MM.1S (cell line): ENCODE measurements at regions not wholly inside any gene's neighbourhood (a gene's known extent, or its start where the extent isn't known, plus 50 kb on each side); places are given as distances from the start of the nearest gene placed in this dataset.

Experiments
- DNase-seq: peaks from one replicate; pipeline ENCODE4 v3.0.0-alpha.2; 2015
- H2AFZ ChIP-seq: fragments of 300-600 bp; sonication (generic); 2 replicates; pipeline ENCODE4 v1.6.0; 2016; ENCODE audit warnings: antibody characterized with exemption, low read length
- H3F3A ChIP-seq: fragments of 300-600 bp; sonication (generic); 2 replicates; pipeline ENCODE4 v1.6.1; 2016; ENCODE audit warnings: mild to moderate bottlenecking, antibody characterized with exemption, low read length, moderate library complexity, mixed read lengths; ENCODE audit not compliant: insufficient read depth
- H3K27ac ChIP-seq: fragments of 300-600 bp; sonication (generic); 2 replicates; pipeline ENCODE4 v1.5.1; 2016; ENCODE audit warnings: mild to moderate bottlenecking, low read length
- H3K27me3 ChIP-seq: fragments of 300-600 bp; sonication (generic); replicated peaks from 2 replicates; pipeline ENCODE4 v1.6.0; 2016; ENCODE audit warnings: low read length; ENCODE audit not compliant: insufficient read depth
- H3K36me3 ChIP-seq: fragments of 300-600 bp; sonication (generic); replicated peaks from 2 replicates; pipeline ENCODE4 v1.6.1; 2016; ENCODE audit warnings: mild to moderate bottlenecking, low read length, mixed read lengths; ENCODE audit not compliant: insufficient read depth
- H3K4me1 ChIP-seq: fragments of 300-600 bp; sonication (generic); 2 replicates; pipeline ENCODE4 v1.6.1; 2016; ENCODE audit warnings: low read length, mixed read lengths
- H3K4me2 ChIP-seq: fragments of 300-600 bp; sonication (generic); 2 replicates; pipeline ENCODE4 v1.6.0; 2016; ENCODE audit warnings: low read depth, low read length
- H3K4me3 ChIP-seq: fragments of 300-600 bp; sonication (generic); 2 replicates; pipeline ENCODE4 v1.5.1; 2016; ENCODE audit warnings: low read length, mixed read lengths
- H3K79me2 ChIP-seq: fragments of 300-600 bp; sonication (generic); 2 replicates; pipeline ENCODE4 v1.6.1; 2016; ENCODE audit warnings: mixed run types, low read length, mixed read lengths
- H3K9ac ChIP-seq: fragments of 300-600 bp; sonication (generic); 2 replicates; pipeline ENCODE4 v1.6.1; 2016; ENCODE audit warnings: low read length, mixed read lengths
- H3K9me2 ChIP-seq: fragments of 300-600 bp; sonication (generic); replicated peaks from 2 replicates; pipeline ENCODE4 v1.6.1; 2016; ENCODE audit warnings: mild to moderate bottlenecking, low read length, mixed read lengths; ENCODE audit not compliant: insufficient read depth
- H3K9me3 ChIP-seq: fragments of 300-600 bp; sonication (generic); replicated peaks from 2 replicates; pipeline ENCODE4 v1.6.1; 2016; ENCODE audit warnings: mild to moderate bottlenecking, low read length, mixed read lengths; ENCODE audit not compliant: insufficient read depth
- H4K20me1 ChIP-seq: fragments of 300-600 bp; sonication (generic); 2 replicates; pipeline ENCODE4 v1.6.1; 2016; ENCODE audit warnings: mild to moderate bottlenecking, low read length, moderate library complexity, mixed read lengths; ENCODE audit not compliant: insufficient read depth
- EZH2 ChIP-seq: fragments of 300-600 bp; sonication (generic); optimal IDR thresholded peaks from 2 replicates; pipeline ENCODE3; 2017; ENCODE audit warnings: low read depth, mild to moderate bottlenecking, antibody characterized with exemption, low read length, mixed read lengths
- EZH2phosphoT487 ChIP-seq: fragments of 300-600 bp; sonication (generic); IDR thresholded peaks from 2 replicates; pipeline ENCODE4 v1.6.1; 2018; ENCODE audit warnings: antibody characterized with exemption, low read length
- TF ChIP-seq, protein P1 (sequence below): fragments of 300-600 bp; sonication (generic); IDR thresholded peaks from 2 replicates; pipeline ENCODE4 v1.5.1; 2016; ENCODE audit warnings: antibody characterized with exemption, low read length, mixed read lengths

DNA sequence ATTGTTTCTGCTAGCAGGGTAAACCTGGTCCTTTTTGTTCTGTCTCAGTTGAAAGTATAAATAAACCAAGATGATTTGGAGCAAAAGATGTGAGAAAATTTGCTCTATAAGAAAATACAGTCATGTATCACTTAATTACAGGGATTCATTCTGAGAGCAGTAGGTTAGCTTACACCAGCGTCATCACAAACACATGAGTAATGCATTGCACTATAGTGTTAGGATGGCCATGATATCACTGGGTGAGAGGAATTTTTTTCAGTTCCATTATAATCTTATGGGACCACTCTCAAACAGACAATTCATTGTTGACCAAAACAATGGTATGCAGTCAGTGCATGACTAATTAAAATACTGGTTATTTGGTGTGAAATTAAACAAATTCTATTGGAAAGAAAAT, 430.9 kb downstream of the CHSY3 start:
- H3K79me2 ChIP-seq: no peaks in the 10 kb centered on the region
- H3K36me3 ChIP-seq: no peaks in the 10 kb centered on the region
- no peaks in the 10 kb centered on the region for H3F3A ChIP-seq
- H3K9me3 ChIP-seq: no peaks in the 10 kb centered on the region
- TF ChIP-seq, protein P1, sequence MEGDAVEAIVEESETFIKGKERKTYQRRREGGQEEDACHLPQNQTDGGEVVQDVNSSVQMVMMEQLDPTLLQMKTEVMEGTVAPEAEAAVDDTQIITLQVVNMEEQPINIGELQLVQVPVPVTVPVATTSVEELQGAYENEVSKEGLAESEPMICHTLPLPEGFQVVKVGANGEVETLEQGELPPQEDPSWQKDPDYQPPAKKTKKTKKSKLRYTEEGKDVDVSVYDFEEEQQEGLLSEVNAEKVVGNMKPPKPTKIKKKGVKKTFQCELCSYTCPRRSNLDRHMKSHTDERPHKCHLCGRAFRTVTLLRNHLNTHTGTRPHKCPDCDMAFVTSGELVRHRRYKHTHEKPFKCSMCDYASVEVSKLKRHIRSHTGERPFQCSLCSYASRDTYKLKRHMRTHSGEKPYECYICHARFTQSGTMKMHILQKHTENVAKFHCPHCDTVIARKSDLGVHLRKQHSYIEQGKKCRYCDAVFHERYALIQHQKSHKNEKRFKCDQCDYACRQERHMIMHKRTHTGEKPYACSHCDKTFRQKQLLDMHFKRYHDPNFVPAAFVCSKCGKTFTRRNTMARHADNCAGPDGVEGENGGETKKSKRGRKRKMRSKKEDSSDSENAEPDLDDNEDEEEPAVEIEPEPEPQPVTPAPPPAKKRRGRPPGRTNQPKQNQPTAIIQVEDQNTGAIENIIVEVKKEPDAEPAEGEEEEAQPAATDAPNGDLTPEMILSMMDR: no peak
- TF ChIP-seq EZH2: no peak
- TF ChIP-seq EZH2phosphoT487: no peak
- H3K27me3 ChIP-seq: no peaks in the 10 kb centered on the region
- H3K9ac ChIP-seq: no peak overlapping the region
- H3K4me2 ChIP-seq: no peak overlapping the region
- H2AFZ ChIP-seq: no peak overlapping the region
- H4K20me1 ChIP-seq: no peaks in the 10 kb centered on the region
- H3K4me3 ChIP-seq: no peak overlapping the region
- no peak for DNase-seq
- no peaks in the 10 kb centered on the region for H3K4me1 ChIP-seq
- no peaks in the 10 kb centered on the region for H3K9me2 ChIP-seq
- H3K27ac ChIP-seq: no peak overlapping the region

DNA sequence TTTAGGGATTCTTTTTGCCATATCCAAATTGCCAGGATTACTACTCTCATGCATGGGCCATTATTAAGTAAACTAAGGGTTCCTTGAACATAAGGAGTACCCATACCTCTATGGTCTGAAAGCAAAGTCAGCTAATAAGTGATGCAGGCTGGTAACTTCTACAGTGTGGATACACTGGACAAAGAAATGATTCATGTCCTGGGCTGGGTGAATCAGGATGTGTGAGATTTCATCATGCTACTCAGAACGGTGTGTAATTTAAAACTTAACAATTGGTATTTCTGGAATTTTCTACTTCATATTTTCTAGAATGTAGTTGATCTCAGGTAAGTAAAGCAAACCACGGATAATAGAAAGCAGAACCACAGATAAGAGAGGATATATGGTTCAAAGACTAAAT, 428.8 kb downstream of the CHSY3 start:
- no peak overlapping the region for H3K27ac ChIP-seq
- no peak for DNase-seq

DNA sequence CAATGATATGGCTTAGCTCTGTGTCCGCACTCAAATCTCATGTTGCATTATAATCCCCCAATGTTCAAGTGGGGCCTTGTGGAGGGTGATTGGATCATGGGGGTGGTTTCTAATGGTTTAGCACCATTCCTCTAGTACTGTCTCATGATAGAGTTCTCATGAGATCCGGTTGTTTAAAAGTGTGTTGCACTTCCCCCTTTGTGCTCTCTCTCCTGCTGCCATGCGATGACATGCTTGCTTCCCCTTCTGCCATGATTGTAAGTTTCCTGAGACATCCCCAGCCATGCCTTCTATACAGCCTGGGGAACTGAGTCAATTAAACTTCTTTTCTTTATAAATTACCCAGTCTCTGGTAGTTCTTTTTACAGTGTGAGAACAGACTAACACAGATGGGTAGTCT, 427.1 kb downstream of the CHSY3 start:
- no peak overlapping the region for H3K9ac ChIP-seq
- no peaks in the 10 kb centered on the region for H4K20me1 ChIP-seq
- no peaks in the 10 kb centered on the region for H3K4me1 ChIP-seq
- no peak overlapping the region for H3K27ac ChIP-seq
- H3K79me2 ChIP-seq: no peaks in the 10 kb centered on the region
- no peaks in the 10 kb centered on the region for H3F3A ChIP-seq
- no peak overlapping the region for H3K4me2 ChIP-seq
- no peaks in the 10 kb centered on the region for H3K36me3 ChIP-seq
- no peak for DNase-seq
- no peak for TF ChIP-seq EZH2phosphoT487
- TF ChIP-seq EZH2: no peak
- TF ChIP-seq, protein P1: no peak
- H3K9me3 ChIP-seq: no peaks in the 10 kb centered on the region
- no peak overlapping the region for H3K4me3 ChIP-seq
- no peak overlapping the region for H2AFZ ChIP-seq
- no peaks in the 10 kb centered on the region for H3K9me2 ChIP-seq
- H3K27me3 ChIP-seq: no peaks in the 10 kb centered on the region

More for the DNA sequence above, 428.8 kb downstream of the CHSY3 start:
- H2AFZ ChIP-seq: no peak overlapping the region
- H3K9ac ChIP-seq: no peak overlapping the region
- no peaks in the 10 kb centered on the region for H3K36me3 ChIP-seq
- H3K27me3 ChIP-seq: no peaks in the 10 kb centered on the region
- H3F3A ChIP-seq: no peaks in the 10 kb centered on the region
- no peak for TF ChIP-seq EZH2phosphoT487
- TF ChIP-seq, protein P1: no peak
- no peak for TF ChIP-seq EZH2
- H3K9me2 ChIP-seq: no peaks in the 10 kb centered on the region
- no peaks in the 10 kb centered on the region for H3K79me2 ChIP-seq
- H4K20me1 ChIP-seq: no peaks in the 10 kb centered on the region
- H3K4me1 ChIP-seq: no peaks in the 10 kb centered on the region
- no peak overlapping the region for H3K4me3 ChIP-seq
- H3K4me2 ChIP-seq: no peak overlapping the region
- no peaks in the 10 kb centered on the region for H3K9me3 ChIP-seq
